SK-MEL-5 (cell line): ENCODE measurements at regions not wholly inside any gene's neighbourhood (a gene's known extent, or its start where the extent isn't known, plus 50 kb on each side); places are given as distances from the start of the nearest gene placed in this dataset.
"Not testable (repeated sequence)": the region's sequence is repeated elsewhere in the genome, so short reads cannot be mapped to it uniquely, and the experiment has no call there.

Experiments
- DNase-seq: peaks from one replicate; pipeline ENCODE4 v3.0.0-alpha.2; 2016; ENCODE audit warnings: low read depth, low spot score
- in situ Hi-C: cut with HindIII; loops from 2 replicates; pipeline ENCODE4 v1.10.0; 2016; ENCODE audit warnings: low sequenced_read_pairs, high pct_unique_total_duplicates, low pct_unique_long_range_greater_than_20kb

- in situ Hi-C loops: no loop called here
- no peak for DNase-seq
Measured at GRCh38 chr3:83251490-83251889, 1490.0 kb upstream of the GBE1 start.

GRCh38 chr3:83250613-83251012 lies 1489.2 kb upstream of the GBE1 start:
- no peak for DNase-seq
- in situ Hi-C loops: no loop called here

DNA sequence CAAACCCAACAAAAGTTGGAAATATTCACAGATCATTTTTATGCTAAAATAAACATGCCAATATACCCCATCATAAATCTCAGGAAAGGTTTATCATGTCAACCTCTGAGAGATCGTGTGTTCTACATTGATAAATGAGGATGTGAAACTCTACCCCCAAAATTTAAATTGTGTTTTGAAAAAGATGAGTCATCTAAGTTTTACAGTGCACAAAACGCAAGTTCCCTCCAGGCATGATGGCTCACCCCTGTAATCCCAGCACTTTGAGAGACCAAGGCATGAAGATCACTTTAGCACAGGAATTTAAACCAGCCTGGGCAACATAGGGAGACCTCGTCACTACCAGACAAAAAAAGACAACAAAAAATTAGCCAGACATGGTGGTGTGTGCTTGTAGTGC lies 1487.0 kb upstream of the GBE1 start:
- DNase-seq: no peak
- in situ Hi-C loops: no loop called here

DNA sequence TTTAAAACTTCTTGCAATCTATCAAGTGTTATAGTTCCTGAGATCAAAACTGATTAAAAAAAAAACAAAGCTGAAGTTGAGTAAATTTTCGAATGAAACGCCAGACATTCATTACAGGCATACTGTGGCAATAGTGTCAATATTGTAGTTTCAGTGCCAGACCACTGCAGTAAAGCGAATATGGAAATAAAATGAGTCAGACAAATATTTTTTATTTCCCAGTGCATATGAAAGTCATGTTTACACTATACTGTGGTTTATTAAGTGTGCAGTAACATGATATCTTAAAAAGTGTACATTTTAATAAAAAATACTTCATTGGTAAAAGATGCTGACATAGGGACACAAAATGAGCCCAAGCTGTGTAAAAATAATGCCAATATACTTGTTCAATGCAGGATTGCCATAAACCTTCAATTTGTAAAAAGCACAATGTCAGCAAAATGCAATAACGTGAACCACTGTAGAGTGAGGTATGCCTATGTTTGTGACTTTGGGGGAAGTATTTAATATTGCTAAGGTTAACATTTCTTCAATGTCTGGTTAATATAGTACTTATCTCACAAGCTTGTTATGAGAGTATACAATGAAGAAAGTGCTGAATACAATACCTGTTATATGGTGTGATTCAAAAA lies 1473.9 kb upstream of the GBE1 start:
- no peak for DNase-seq
- in situ Hi-C loops: no loop called here

DNA sequence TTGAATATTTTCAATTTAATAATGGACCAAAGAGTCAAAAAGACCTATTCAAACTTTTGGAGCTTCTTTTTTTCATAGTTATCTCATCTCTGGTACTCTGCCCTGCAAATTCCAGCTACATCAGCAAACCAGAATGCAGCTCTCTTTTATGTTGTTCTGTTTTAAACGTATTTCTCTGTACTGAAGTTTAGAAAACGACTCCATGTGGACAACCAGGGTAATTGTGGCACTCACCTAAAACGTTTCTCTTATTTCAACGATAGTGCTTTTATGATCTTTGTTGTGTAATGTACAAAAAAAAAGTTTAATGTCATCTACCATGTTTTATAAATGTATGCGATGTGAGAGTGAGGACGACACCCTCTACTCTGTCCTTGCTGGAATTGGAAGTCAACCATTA lies 1472.3 kb upstream of the GBE1 start:
- peak; percentile 45 for DNase-seq
- in situ Hi-C loops: no loop called here

DNA sequence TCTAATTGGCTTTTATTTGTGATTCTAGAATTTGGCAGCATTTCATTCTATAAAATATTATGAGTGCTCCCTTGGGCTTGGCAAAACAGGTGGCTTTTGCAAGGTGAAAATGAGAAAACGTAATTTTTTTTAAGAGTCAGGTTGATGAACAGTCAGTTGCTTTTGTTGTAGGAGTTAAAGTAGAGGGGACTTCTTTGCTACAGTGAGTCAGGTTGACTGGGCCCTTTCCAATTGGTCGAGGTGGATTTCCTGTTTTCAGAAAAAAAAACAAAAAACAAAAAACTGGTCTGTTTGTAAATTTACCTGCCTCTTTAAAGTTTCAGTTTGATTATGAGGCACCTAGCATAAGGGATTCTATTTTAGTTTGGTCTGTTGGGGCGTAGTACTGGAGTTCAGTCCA lies 1469.4 kb upstream of the GBE1 start:
- no peak for DNase-seq
- in situ Hi-C loops: no loop called here

GRCh38 chr3:83230376-83230775 lies 1468.9 kb upstream of the GBE1 start:
- no peak for DNase-seq
- in situ Hi-C loops: no loop called here

DNA sequence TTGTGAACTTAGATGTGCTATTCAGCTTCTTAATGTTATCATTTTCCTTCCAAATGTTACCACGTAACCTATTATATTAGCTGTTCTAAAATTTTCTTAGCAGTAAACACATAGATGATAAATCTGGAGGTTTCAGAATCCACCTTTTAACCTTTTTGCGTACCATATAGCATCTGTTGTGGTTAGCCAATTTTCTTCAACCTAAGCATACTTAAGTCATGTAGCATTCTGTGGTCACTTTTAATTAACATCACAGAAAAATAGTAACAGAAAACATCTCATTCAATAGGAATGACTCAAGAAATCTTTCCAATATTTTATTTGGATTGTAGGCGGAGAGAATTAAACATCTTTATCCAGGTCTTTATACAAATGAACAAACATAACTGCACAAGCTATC lies 1465.3 kb upstream of the GBE1 start:
- in situ Hi-C loops: no loop called here
- DNase-seq: no peak

- peak; percentile 65 for DNase-seq
- in situ Hi-C loops: no loop called here
Measured at GRCh38 chr3:83224101-83224868, 1462.8 kb upstream of the GBE1 start.

DNA sequence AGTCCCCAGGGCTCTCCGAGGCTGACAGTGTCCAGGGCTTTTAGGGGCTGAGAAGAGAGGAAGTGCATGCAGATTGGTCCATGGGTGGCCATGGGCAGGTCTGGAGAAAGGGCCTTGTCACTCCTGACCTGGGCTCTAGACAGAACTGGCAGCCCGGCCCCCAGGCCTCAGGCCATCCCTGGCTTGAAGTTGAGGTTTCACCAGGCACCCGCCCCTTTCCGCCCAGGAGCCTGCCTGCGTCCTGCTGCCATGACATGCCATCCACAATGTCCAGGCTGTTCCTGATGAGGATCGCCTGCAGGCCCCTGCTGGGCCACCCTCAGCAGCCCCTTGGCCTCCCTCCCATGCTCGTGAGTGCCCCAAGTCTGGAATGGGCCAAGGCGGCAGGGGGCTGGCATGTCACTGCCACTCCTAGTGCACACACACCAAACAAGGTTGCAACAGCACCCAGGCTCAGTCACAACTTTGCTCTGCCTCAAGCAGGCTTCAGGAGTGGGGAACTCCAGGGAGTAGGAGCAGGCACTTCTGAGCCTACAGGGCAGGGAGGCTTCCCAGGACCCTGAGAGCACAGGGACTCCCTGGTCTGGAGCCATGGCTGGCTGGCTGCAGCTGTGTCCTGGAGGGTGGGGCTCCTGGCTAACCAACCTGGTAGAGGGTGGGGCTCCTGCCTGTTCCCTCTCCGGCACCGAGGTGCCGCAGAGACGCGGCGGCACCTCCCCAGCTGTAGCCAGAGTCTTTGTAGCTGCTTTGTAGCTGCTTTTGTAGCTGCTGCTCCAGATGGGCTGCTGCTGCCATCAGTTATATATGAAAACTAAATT lies 1457.1 kb upstream of the GBE1 start:
- in situ Hi-C loops: no loop called here
- no peak for DNase-seq

DNA sequence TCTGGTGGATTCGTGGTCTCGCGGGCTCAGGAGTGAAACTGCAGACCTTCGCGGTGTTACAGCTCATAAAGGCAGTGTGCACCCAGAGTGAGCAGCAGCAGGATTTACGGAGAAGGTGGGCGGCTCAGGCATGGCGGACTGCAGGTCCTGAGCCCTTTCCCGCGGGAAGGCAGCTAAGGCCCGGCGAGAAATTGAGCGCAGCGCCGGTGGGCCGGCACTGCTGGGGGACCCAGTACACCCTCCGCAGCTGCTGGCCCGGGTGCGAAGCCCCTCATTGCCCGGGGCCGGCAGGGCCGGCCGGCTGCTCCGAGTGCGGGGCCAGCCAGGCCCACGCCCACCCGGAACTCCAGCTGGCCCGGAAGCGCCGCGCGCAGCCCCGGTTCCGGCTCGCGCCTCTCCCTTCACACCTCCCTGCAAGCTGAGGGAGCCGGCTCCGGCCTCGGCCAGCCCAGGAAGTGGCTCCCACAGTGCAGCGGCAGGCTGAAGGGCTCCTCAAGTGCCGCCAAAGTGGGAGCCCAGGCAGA lies 1456.2 kb upstream of the GBE1 start:
- DNase-seq, in situ Hi-C loops: not testable (repeated sequence)

- DNase-seq: no peak
Measured at GRCh38 chr3:83216919-83217594, 1455.6 kb upstream of the GBE1 start.

GRCh38 chr3:83195243-83195642 lies 1433.8 kb upstream of the GBE1 start:
- DNase-seq: no peak
- in situ Hi-C loops: no loop called here

More at GRCh38 chr3:83216919-83217594, 1455.6 kb upstream of the GBE1 start:
- in situ Hi-C loops: no loop called here

GRCh38 chr3:83193526-83193925 lies 1432.1 kb upstream of the GBE1 start:
- no peak for DNase-seq
- in situ Hi-C loops: no loop called here

DNA sequence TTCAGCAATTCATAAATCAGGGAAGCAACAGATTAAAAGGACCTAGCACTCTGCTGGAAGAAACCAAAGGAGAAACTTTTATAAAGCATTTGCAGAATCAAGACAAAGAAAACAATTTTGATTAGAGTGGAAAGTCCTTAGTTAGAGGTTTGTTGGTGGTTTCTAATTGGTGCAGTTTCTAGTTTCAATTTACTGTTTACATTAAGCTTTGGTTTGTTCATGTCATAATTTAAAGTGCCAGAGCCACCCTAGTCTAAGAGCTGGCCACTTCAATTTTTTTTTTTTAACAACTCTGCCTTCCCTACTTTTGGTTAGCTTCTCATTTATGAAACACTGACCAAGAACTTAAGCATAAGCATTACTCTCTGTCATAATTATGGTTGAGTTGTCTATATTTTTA lies 1428.2 kb upstream of the GBE1 start:
- in situ Hi-C loops: no loop called here
- no peak for DNase-seq

GRCh38 chr3:83169473-83169872 lies 1408.0 kb upstream of the GBE1 start:
- in situ Hi-C loops: no loop called here
- DNase-seq: no peak

GRCh38 chr3:83150896-83151295 lies 1389.5 kb upstream of the GBE1 start:
- in situ Hi-C loops: no loop called here
- DNase-seq: no peak

DNA sequence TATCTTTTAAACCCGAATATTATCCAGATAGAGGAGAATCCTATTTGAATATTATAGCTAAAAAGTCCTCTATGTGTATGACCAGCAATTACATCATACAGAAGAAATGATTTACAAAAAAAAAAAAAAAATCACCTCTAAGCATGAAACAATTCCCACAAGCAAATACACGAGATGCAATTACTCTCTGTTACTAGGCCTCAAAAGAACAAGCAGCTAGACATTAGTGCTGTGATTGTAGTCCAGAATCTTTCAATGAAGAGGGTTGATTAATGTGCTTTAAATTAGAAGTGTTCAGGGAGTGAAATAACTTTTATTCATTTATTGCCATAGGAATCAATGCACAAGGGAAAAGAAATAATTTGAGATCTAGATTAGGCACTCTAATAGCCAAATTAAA lies 1379.5 kb upstream of the GBE1 start:
- DNase-seq: no peak
- in situ Hi-C loops: no loop called here
